ENCODE measurements at regions not wholly inside any gene's neighbourhood (a gene's known extent, or its start where the extent isn't known, plus 50 kb on each side); places are given as distances from the start of the nearest gene placed in this dataset.

DNA sequence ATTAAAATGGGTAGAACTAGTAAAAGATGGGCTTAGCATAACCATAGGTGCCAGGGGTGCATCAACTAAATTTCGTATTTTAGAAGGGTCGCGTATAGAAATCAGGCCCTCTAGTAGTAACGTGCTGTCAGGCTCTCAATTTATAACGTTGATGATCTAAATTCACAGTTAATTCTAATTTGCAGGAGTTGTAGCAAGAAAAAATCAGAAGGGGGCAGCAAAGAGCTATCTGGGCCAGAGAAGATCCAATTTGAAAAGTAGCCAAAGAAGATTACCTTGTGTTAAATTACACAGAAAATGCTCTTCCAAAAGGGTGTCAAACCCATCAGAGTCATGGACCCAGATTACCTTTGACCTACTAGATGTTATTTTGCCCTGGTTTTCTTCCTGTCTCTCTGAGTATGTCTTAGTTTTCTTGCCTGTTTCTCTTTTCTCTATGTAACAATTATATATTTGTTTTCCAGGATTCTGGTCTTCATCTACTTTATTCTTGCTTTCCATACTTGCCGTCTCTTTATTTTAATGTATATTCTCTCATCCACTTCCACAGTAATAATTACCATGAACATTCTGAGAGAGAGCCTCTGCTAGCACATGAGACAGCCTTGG, 1030.9 kb downstream of the AMY1C start:
- TF ChIP-seq, protein P1, sequence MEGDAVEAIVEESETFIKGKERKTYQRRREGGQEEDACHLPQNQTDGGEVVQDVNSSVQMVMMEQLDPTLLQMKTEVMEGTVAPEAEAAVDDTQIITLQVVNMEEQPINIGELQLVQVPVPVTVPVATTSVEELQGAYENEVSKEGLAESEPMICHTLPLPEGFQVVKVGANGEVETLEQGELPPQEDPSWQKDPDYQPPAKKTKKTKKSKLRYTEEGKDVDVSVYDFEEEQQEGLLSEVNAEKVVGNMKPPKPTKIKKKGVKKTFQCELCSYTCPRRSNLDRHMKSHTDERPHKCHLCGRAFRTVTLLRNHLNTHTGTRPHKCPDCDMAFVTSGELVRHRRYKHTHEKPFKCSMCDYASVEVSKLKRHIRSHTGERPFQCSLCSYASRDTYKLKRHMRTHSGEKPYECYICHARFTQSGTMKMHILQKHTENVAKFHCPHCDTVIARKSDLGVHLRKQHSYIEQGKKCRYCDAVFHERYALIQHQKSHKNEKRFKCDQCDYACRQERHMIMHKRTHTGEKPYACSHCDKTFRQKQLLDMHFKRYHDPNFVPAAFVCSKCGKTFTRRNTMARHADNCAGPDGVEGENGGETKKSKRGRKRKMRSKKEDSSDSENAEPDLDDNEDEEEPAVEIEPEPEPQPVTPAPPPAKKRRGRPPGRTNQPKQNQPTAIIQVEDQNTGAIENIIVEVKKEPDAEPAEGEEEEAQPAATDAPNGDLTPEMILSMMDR (IDR thresholded peaks at IDR 0.05; ENCODE audit: extremely low read depth in 1 of 2, insufficient read depth in 1 of 2, low read depth in 1 of 2, low read length in 2 of 2): peak; percentile 42 to 55
- TF ChIP-seq MYC (IDR thresholded peaks at IDR 0.05; ENCODE audit: low read depth, low read length): no peak

Data from endothelial cell of umbilical vein (primary cell).